SW480 (cell line): ENCODE measurements at regions not wholly inside any gene's neighbourhood (a gene's known extent, or its start where the extent isn't known, plus 50 kb on each side); places are given as distances from the start of the nearest gene placed in this dataset.
"Not testable (repeated sequence)": the region's sequence is repeated elsewhere in the genome, so short reads cannot be mapped to it uniquely, and the experiment has no call there.

Experiments used
- DNase-seq: peaks from one replicate; pipeline ENCODE4 v3.0.0-alpha.2; 2016; ENCODE audit warnings: low spot score

- no peak for DNase-seq
Observed at GRCh38 chr4:148857973-148858534, 415.8 kb upstream of the NR3C2 start.

GRCh38 chr4:148857239-148857972, 415.2 kb upstream of the NR3C2 start:
- no peak for DNase-seq

- DNase-seq = no peak
Observed at GRCh38 chr4:148854203-148854602, 412.0 kb upstream of the NR3C2 start.

- DNase-seq = no peak
Observed at GRCh38 chr4:148852092-148852699, 410.0 kb upstream of the NR3C2 start.

GRCh38 chr4:148850257-148850995, 408.2 kb upstream of the NR3C2 start:
- DNase-seq = no peak

- DNase-seq = no peak
Observed at GRCh38 chr4:148849581-148849980, 407.4 kb upstream of the NR3C2 start.

GRCh38 chr4:148847544-148848255, 405.5 kb upstream of the NR3C2 start:
- DNase-seq = no peak

- no peak for DNase-seq
Observed at GRCh38 chr4:148845609-148846008, 403.4 kb upstream of the NR3C2 start.

- no peak for DNase-seq
Observed at GRCh38 chr4:148843625-148844024, 401.4 kb upstream of the NR3C2 start.

- no peak for DNase-seq
Observed at GRCh38 chr4:148842843-148843242, 400.6 kb upstream of the NR3C2 start.

GRCh38 chr4:148837571-148837970, 395.4 kb upstream of the NR3C2 start:
- not testable (repeated sequence) for DNase-seq

- DNase-seq = no peak
Observed at GRCh38 chr4:148834804-148835631, 392.8 kb upstream of the NR3C2 start.

GRCh38 chr4:148831945-148832344, 389.7 kb upstream of the NR3C2 start:
- DNase-seq = peak; percentile 38

GRCh38 chr4:148828291-148828690, 386.1 kb upstream of the NR3C2 start:
- no peak for DNase-seq

GRCh38 chr4:148827781-148828180, 385.6 kb upstream of the NR3C2 start:
- DNase-seq = no peak

- no peak for DNase-seq
Observed at GRCh38 chr4:148823419-148823769, 381.2 kb upstream of the NR3C2 start.

- no peak for DNase-seq
Observed at GRCh38 chr4:148822572-148823418, 380.6 kb upstream of the NR3C2 start.

GRCh38 chr4:148814030-148814429, 371.8 kb upstream of the NR3C2 start:
- DNase-seq = no peak

- DNase-seq = no peak
Observed at GRCh38 chr4:148813289-148813688, 371.1 kb upstream of the NR3C2 start.

- no peak for DNase-seq
Observed at GRCh38 chr4:148812101-148812500, 369.9 kb upstream of the NR3C2 start.
